ENCODE measurements at regions not wholly inside any gene's neighbourhood (a gene's known extent, or its start where the extent isn't known, plus 50 kb on each side); places are given as distances from the start of the nearest gene placed in this dataset.

- TF ChIP-seq ZNF394 (tag by site-specific recombination; IDR thresholded peaks at IDR 0.05; ENCODE audit: borderline replicate concordance) (no peak), ZNF521 (tag by site-specific recombination; IDR thresholded peaks at IDR 0.05) (no peak), ZNF146 (tag by site-specific recombination; IDR thresholded peaks at IDR 0.05) (no peak), ZNF571 (tag by site-specific recombination; IDR thresholded peaks at IDR 0.05) (no peak), WT1 (tag by site-specific recombination; IDR thresholded peaks at IDR 0.05) (no peak), ZNF629 (tag by site-specific recombination; IDR thresholded peaks at IDR 0.05) (no peak), ZNF670 (tag by site-specific recombination; IDR thresholded peaks at IDR 0.05; ENCODE audit: low read depth) (no peak), ZNF423 (tag by site-specific recombination; IDR thresholded peaks at IDR 0.05) (no peak), YY2 (tag by site-specific recombination; IDR thresholded peaks at IDR 0.05) (no peak), ZNF76 (tag by site-specific recombination; IDR thresholded peaks at IDR 0.05; ENCODE audit: borderline replicate concordance, low read depth) (no peak), ZNF26 (tag by site-specific recombination; IDR thresholded peaks at IDR 0.05) (no peak), ZNF114 (tag by site-specific recombination; IDR thresholded peaks at IDR 0.05) (no peak), FEZF1 (tag by site-specific recombination; IDR thresholded peaks at IDR 0.05) (no peak), GLIS1 (tag by site-specific recombination; IDR thresholded peaks at IDR 0.05) (no peak)
- no peaks in the 10 kb centered on the region for H3K4me1 ChIP-seq (ENCODE audit: control insufficient read depth, insufficient read depth, low read length)
- no peaks in the 10 kb centered on the region for H3K9me3 ChIP-seq (ENCODE audit: control insufficient read depth, insufficient read depth, low read depth, low read length)
- POLR2A ChIA-PET, result no interaction called here
- H3K4me3 ChIP-seq (ENCODE audit: low read depth, low read length), result no peak overlapping the region
- CTCF ChIA-PET, result interaction anchor here (0.5 to 1.0 kb wide), 2 partner anchors 13 to 32 kb away, joined by 3 to 5 read pairs; no protein-coding TSS in a partner anchor
- no peak overlapping the region for H3K27ac ChIP-seq (ENCODE audit: extremely low read depth, low read depth, low read length)
- H3K36me3 ChIP-seq (ENCODE audit: control insufficient read depth in 2 of 2, insufficient read depth in 1 of 2, low read length in 2 of 2), result no peaks in the 10 kb centered on the region
Observed at GRCh38 chr1:34578306-34578705, 176.5 kb upstream of the GJB5 start.

- TF ChIP-seq ZNF571 (tag by site-specific recombination; IDR thresholded peaks at IDR 0.05) (no peak), PBX3 (CRISPR knock-in tag; IDR thresholded peaks at IDR 0.05) (no peak), KLF17 (tag by site-specific recombination; IDR thresholded peaks at IDR 0.05) (no peak), ZEB2 (tag by site-specific recombination; IDR thresholded peaks at IDR 0.05) (no peak), ZNF146 (tag by site-specific recombination; IDR thresholded peaks at IDR 0.05) (no peak), ZBTB20 (tag by site-specific recombination; IDR thresholded peaks at IDR 0.05) (no peak), ZSCAN18 (tag by site-specific recombination; IDR thresholded peaks at IDR 0.05) (no peak), ZNF362 (tag by site-specific recombination; IDR thresholded peaks at IDR 0.05) (no peak), ZNF639 (tag by site-specific recombination; IDR thresholded peaks at IDR 0.05) (no peak), PRDM6 (tag by site-specific recombination; IDR thresholded peaks at IDR 0.05) (no peak), ZNF391 (tag by site-specific recombination; IDR thresholded peaks at IDR 0.05; ENCODE audit: borderline replicate concordance, low read depth) (no peak), ZNF366 (tag by site-specific recombination; conservative IDR thresholded peaks at IDR 0.05) (no peak)
- CTCF ChIA-PET, result interaction anchor here (0.6 kb wide), 1 partner anchor 468 kb away, joined by 3 read pairs; no protein-coding TSS in a partner anchor
- Histone ChIP-seq H3K9me3 (ENCODE audit: control insufficient read depth, insufficient read depth, low read depth, low read length) (no peaks in the 10 kb centered on the region), H3K4me1 (ENCODE audit: control insufficient read depth, insufficient read depth, low read length) (no peaks in the 10 kb centered on the region), H3K36me3 (ENCODE audit: control insufficient read depth in 2 of 2, insufficient read depth in 1 of 2, low read length in 2 of 2) (no peaks in the 10 kb centered on the region), H3K4me3 (ENCODE audit: low read depth, low read length) (no peak overlapping the region), H3K27ac (ENCODE audit: extremely low read depth, low read depth, low read length) (no peak overlapping the region)
- POLR2A ChIA-PET, result no interaction called here
Observed at GRCh38 chr1:34582356-34582755, 172.5 kb upstream of the GJB5 start.
